ENCODE measurements at regions not wholly inside any gene's neighbourhood (a gene's known extent, or its start where the extent isn't known, plus 50 kb on each side); places are given as distances from the start of the nearest gene placed in this dataset.
"Not testable (repeated sequence)": the region's sequence is repeated elsewhere in the genome, so short reads cannot be mapped to it uniquely, and the experiment has no call there.

- no peaks in the 10 kb centered on the region for H3K9me3 ChIP-seq (ENCODE audit: control insufficient read depth in 2 of 3, insufficient read depth in 1 of 3, low read length in 3 of 3)
- DNase-seq (no peak), FAIRE-seq (no peak)
- no peaks in the 10 kb centered on the region for H3K27me3 ChIP-seq (ENCODE audit: control insufficient read depth, insufficient read depth, low read length)
- TF ChIP-seq CTCF (IDR thresholded peaks at IDR 0.05; ENCODE audit: borderline replicate concordance, extremely low read depth, insufficient read depth) = no peak
- no peaks in the 10 kb centered on the region for H3K36me3 ChIP-seq (ENCODE audit: control insufficient read depth in 2 of 3, insufficient read depth in 3 of 3, low read length in 3 of 3)
- intact Hi-C loops (cut with DNase I) = no loop called here
- H3K27ac ChIP-seq (ENCODE audit: low read depth in 2 of 2, low read length in 2 of 2) = no peak overlapping the region
- no peak overlapping the region for H3K4me3 ChIP-seq (ENCODE audit: low read length in 3 of 3)
- H3K4me1 ChIP-seq (ENCODE audit: control insufficient read depth in 2 of 3, insufficient read depth in 2 of 3, low read depth in 1 of 3, low read length in 3 of 3) = no peaks in the 10 kb centered on the region
- H3K9ac ChIP-seq (ENCODE audit: low read length in 3 of 3) = no peak overlapping the region
Measured at GRCh38 chr2:429575-430254, 141.8 kb upstream of the ALKAL2 start.

- Histone ChIP-seq H3K9ac (ENCODE audit: low read length in 3 of 3) (no peak overlapping the region), H3K4me3 (ENCODE audit: low read length in 3 of 3) (no peak overlapping the region), H3K9me3 (ENCODE audit: control insufficient read depth in 2 of 3, insufficient read depth in 1 of 3, low read length in 3 of 3) (no peaks in the 10 kb centered on the region), H3K4me1 (ENCODE audit: control insufficient read depth in 2 of 3, insufficient read depth in 2 of 3, low read depth in 1 of 3, low read length in 3 of 3) (no peaks in the 10 kb centered on the region), H3K27ac (ENCODE audit: low read depth in 2 of 2, low read length in 2 of 2) (no peak overlapping the region), H3K27me3 (ENCODE audit: control insufficient read depth, insufficient read depth, low read length) (no peaks in the 10 kb centered on the region), H3K36me3 (ENCODE audit: control insufficient read depth in 2 of 3, insufficient read depth in 3 of 3, low read length in 3 of 3) (no peaks in the 10 kb centered on the region)
- TF ChIP-seq CTCF (IDR thresholded peaks at IDR 0.05; ENCODE audit: borderline replicate concordance, extremely low read depth, insufficient read depth) = no peak
- intact Hi-C loops (cut with DNase I) = no loop called here
- DNase-seq (no peak), FAIRE-seq (no peak)
Measured at GRCh38 chr2:429142-429541, 141.3 kb upstream of the ALKAL2 start.

- Histone ChIP-seq H3K36me3 (ENCODE audit: control insufficient read depth in 2 of 3, insufficient read depth in 3 of 3, low read length in 3 of 3) (no peaks in the 10 kb centered on the region), H3K4me3 (ENCODE audit: low read length in 3 of 3) (no peak overlapping the region), H3K27ac (ENCODE audit: low read depth in 2 of 2, low read length in 2 of 2) (no peak overlapping the region), H3K9ac (ENCODE audit: low read length in 3 of 3) (no peak overlapping the region), H3K4me1 (ENCODE audit: control insufficient read depth in 2 of 3, insufficient read depth in 2 of 3, low read depth in 1 of 3, low read length in 3 of 3) (no peaks in the 10 kb centered on the region), H3K27me3 (ENCODE audit: control insufficient read depth, insufficient read depth, low read length) (no peaks in the 10 kb centered on the region), H3K9me3 (ENCODE audit: control insufficient read depth in 2 of 3, insufficient read depth in 1 of 3, low read length in 3 of 3) (no peaks in the 10 kb centered on the region)
- no peak for TF ChIP-seq CTCF (IDR thresholded peaks at IDR 0.05; ENCODE audit: borderline replicate concordance, extremely low read depth, insufficient read depth)
- intact Hi-C loops (cut with DNase I) = no loop called here
- FAIRE-seq (no peak), DNase-seq (no peak)
Measured at GRCh38 chr2:428591-428990, 140.7 kb upstream of the ALKAL2 start.

GRCh38 chr2:426696-427095 lies 138.8 kb upstream of the ALKAL2 start:
- H3K9ac ChIP-seq (ENCODE audit: low read length in 3 of 3); H3K4me3 ChIP-seq (ENCODE audit: low read length in 3 of 3); H3K36me3 ChIP-seq (ENCODE audit: control insufficient read depth in 2 of 3, insufficient read depth in 3 of 3, low read length in 3 of 3); H3K4me1 ChIP-seq (ENCODE audit: control insufficient read depth in 2 of 3, insufficient read depth in 2 of 3, low read depth in 1 of 3, low read length in 3 of 3); intact Hi-C loops (cut with DNase I); H3K27me3 ChIP-seq (ENCODE audit: control insufficient read depth, insufficient read depth, low read length); H3K9me3 ChIP-seq (ENCODE audit: control insufficient read depth in 2 of 3, insufficient read depth in 1 of 3, low read length in 3 of 3); FAIRE-seq; DNase-seq; H3K27ac ChIP-seq (ENCODE audit: low read depth in 2 of 2, low read length in 2 of 2): not testable (repeated sequence)
